ENCODE measurements at regions not wholly inside any gene's neighbourhood (a gene's known extent, or its start where the extent isn't known, plus 50 kb on each side); places are given as distances from the start of the nearest gene placed in this dataset.

GRCh38 chr1:82879701-82880305, 1079.1 kb downstream of the ADGRL2 start:
- H3K9me3 ChIP-seq (ENCODE audit: control insufficient read depth, insufficient read depth, low read length): no peaks in the 10 kb centered on the region
- no peaks in the 10 kb centered on the region for H3K4me1 ChIP-seq (ENCODE audit: insufficient read depth, low read length)
- H3K36me3 ChIP-seq (ENCODE audit: insufficient read depth, low read length): no peaks in the 10 kb centered on the region
- H3K9ac ChIP-seq (ENCODE audit: low read depth, low read length): no peak overlapping the region

GRCh38 chr1:82875170-82875569, 1074.4 kb downstream of the ADGRL2 start:
- Histone ChIP-seq H3K9me3 (ENCODE audit: control insufficient read depth, insufficient read depth, low read length) (no peaks in the 10 kb centered on the region), H3K4me1 (ENCODE audit: insufficient read depth, low read length) (no peaks in the 10 kb centered on the region), H3K9ac (ENCODE audit: low read depth, low read length) (no peak overlapping the region), H3K36me3 (ENCODE audit: insufficient read depth, low read length) (no peaks in the 10 kb centered on the region)

GRCh38 chr1:82874041-82874440, 1073.3 kb downstream of the ADGRL2 start:
- Histone ChIP-seq H3K9me3 (ENCODE audit: control insufficient read depth, insufficient read depth, low read length) (no peaks in the 10 kb centered on the region), H3K9ac (ENCODE audit: low read depth, low read length) (no peak overlapping the region), H3K4me1 (ENCODE audit: insufficient read depth, low read length) (no peaks in the 10 kb centered on the region), H3K36me3 (ENCODE audit: insufficient read depth, low read length) (no peaks in the 10 kb centered on the region)

GRCh38 chr1:82870332-82870731, 1069.6 kb downstream of the ADGRL2 start:
- Histone ChIP-seq H3K4me1 (ENCODE audit: insufficient read depth, low read length) (no peaks in the 10 kb centered on the region), H3K36me3 (ENCODE audit: insufficient read depth, low read length) (no peaks in the 10 kb centered on the region), H3K9me3 (ENCODE audit: control insufficient read depth, insufficient read depth, low read length) (no peaks in the 10 kb centered on the region), H3K9ac (ENCODE audit: low read depth, low read length) (no peak overlapping the region)

- H3K4me1 ChIP-seq (ENCODE audit: insufficient read depth, low read length): no peaks in the 10 kb centered on the region
- no peaks in the 10 kb centered on the region for H3K9me3 ChIP-seq (ENCODE audit: control insufficient read depth, insufficient read depth, low read length)
- no peak overlapping the region for H3K9ac ChIP-seq (ENCODE audit: low read depth, low read length)
- H3K36me3 ChIP-seq (ENCODE audit: insufficient read depth, low read length): no peaks in the 10 kb centered on the region
Measured at GRCh38 chr1:82867781-82868180, 1067.0 kb downstream of the ADGRL2 start.

GRCh38 chr1:82861749-82862148, 1061.0 kb downstream of the ADGRL2 start:
- Histone ChIP-seq H3K9me3 (ENCODE audit: control insufficient read depth, insufficient read depth, low read length) (no peaks in the 10 kb centered on the region), H3K36me3 (ENCODE audit: insufficient read depth, low read length) (no peaks in the 10 kb centered on the region), H3K9ac (ENCODE audit: low read depth, low read length) (no peak overlapping the region), H3K4me1 (ENCODE audit: insufficient read depth, low read length) (peaks cover 7% of the 10 kb centered on the region; the same call in 1 of the 2 replicates)

- no peak overlapping the region for H3K9ac ChIP-seq (ENCODE audit: low read depth, low read length)
- peaks cover 7% of the 10 kb centered on the region; the same call in 1 of the 2 replicates for H3K4me1 ChIP-seq (ENCODE audit: insufficient read depth, low read length)
- H3K36me3 ChIP-seq (ENCODE audit: insufficient read depth, low read length): no peaks in the 10 kb centered on the region
- H3K9me3 ChIP-seq (ENCODE audit: control insufficient read depth, insufficient read depth, low read length): no peaks in the 10 kb centered on the region
Measured at GRCh38 chr1:82858031-82858430, 1057.3 kb downstream of the ADGRL2 start.

- Histone ChIP-seq H3K9me3 (ENCODE audit: control insufficient read depth, insufficient read depth, low read length) (no peaks in the 10 kb centered on the region), H3K36me3 (ENCODE audit: insufficient read depth, low read length) (no peaks in the 10 kb centered on the region), H3K9ac (ENCODE audit: low read depth, low read length) (no peak overlapping the region), H3K4me1 (ENCODE audit: insufficient read depth, low read length) (peaks cover 27% of the 10 kb centered on the region)
Measured at GRCh38 chr1:82849460-82849859, 1048.7 kb downstream of the ADGRL2 start.

- H3K9me3 ChIP-seq (ENCODE audit: control insufficient read depth, insufficient read depth, low read length): no peaks in the 10 kb centered on the region
- no peaks in the 10 kb centered on the region for H3K36me3 ChIP-seq (ENCODE audit: insufficient read depth, low read length)
- H3K4me1 ChIP-seq (ENCODE audit: insufficient read depth, low read length): peaks cover 30% of the 10 kb centered on the region
- H3K9ac ChIP-seq (ENCODE audit: low read depth, low read length): no peak overlapping the region
Measured at GRCh38 chr1:82848043-82848442, 1047.3 kb downstream of the ADGRL2 start.

GRCh38 chr1:82845866-82846265, 1045.1 kb downstream of the ADGRL2 start:
- Histone ChIP-seq H3K9ac (ENCODE audit: low read depth, low read length) (no peak overlapping the region), H3K9me3 (ENCODE audit: control insufficient read depth, insufficient read depth, low read length) (no peaks in the 10 kb centered on the region)

GRCh38 chr1:82844911-82845827, 1044.4 kb downstream of the ADGRL2 start:
- peaks cover 23% of the 10 kb centered on the region for H3K4me1 ChIP-seq (ENCODE audit: insufficient read depth, low read length)
- H3K9me3 ChIP-seq (ENCODE audit: control insufficient read depth, insufficient read depth, low read length): no peaks in the 10 kb centered on the region
- no peak overlapping the region for H3K9ac ChIP-seq (ENCODE audit: low read depth, low read length)
- no peaks in the 10 kb centered on the region for H3K36me3 ChIP-seq (ENCODE audit: insufficient read depth, low read length)

More at GRCh38 chr1:82845866-82846265, 1045.1 kb downstream of the ADGRL2 start:
- H3K4me1 ChIP-seq (ENCODE audit: insufficient read depth, low read length): peaks cover 23% of the 10 kb centered on the region
- H3K36me3 ChIP-seq (ENCODE audit: insufficient read depth, low read length): no peaks in the 10 kb centered on the region

- Histone ChIP-seq H3K9me3 (ENCODE audit: control insufficient read depth, insufficient read depth, low read length) (no peaks in the 10 kb centered on the region), H3K4me1 (ENCODE audit: insufficient read depth, low read length) (peaks cover 23% of the 10 kb centered on the region), H3K36me3 (ENCODE audit: insufficient read depth, low read length) (no peaks in the 10 kb centered on the region), H3K9ac (ENCODE audit: low read depth, low read length) (no peak overlapping the region)
Measured at GRCh38 chr1:82844447-82844846, 1043.7 kb downstream of the ADGRL2 start.

GRCh38 chr1:82843876-82844275, 1043.1 kb downstream of the ADGRL2 start:
- H3K4me1 ChIP-seq (ENCODE audit: insufficient read depth, low read length): peaks cover 23% of the 10 kb centered on the region
- H3K9me3 ChIP-seq (ENCODE audit: control insufficient read depth, insufficient read depth, low read length): no peaks in the 10 kb centered on the region
- H3K36me3 ChIP-seq (ENCODE audit: insufficient read depth, low read length): no peaks in the 10 kb centered on the region
- H3K9ac ChIP-seq (ENCODE audit: low read depth, low read length): no peak overlapping the region

- Histone ChIP-seq H3K9me3 (ENCODE audit: control insufficient read depth, insufficient read depth, low read length) (no peaks in the 10 kb centered on the region), H3K9ac (ENCODE audit: low read depth, low read length) (no peak overlapping the region), H3K36me3 (ENCODE audit: insufficient read depth, low read length) (no peaks in the 10 kb centered on the region), H3K4me1 (ENCODE audit: insufficient read depth, low read length) (peaks cover 16% of the 10 kb centered on the region)
Measured at GRCh38 chr1:82840192-82840591, 1039.5 kb downstream of the ADGRL2 start.

All from ES-I3 (cell line).